HepG2 (cell line): ENCODE measurements at regions not wholly inside any gene's neighbourhood (a gene's known extent, or its start where the extent isn't known, plus 50 kb on each side); places are given as distances from the start of the nearest gene placed in this dataset.

Experiments
- ATAC-seq: fragments of 200-7000 bp; cut with Tn5 transposase; 3 replicates; pipeline ENCODE4 v1.9.1; 2020; ENCODE audit warnings: mild to moderate bottlenecking, moderate library complexity
- BruUV-seq: library from RNA; stranded (reverse); fragments of 400-500 nt; replicated peaks from 2 replicates; lab custom pipeline; 2021; lab: Mats Ljungman, UMichigan
- CTCF ChIA-PET: fragments of 300-600 bp; formaldehyde crosslinking; extraction: SDS; loops from one replicate; lab custom pipeline; 2021; ENCODE audit warnings: low total read pairs, inconsistent platforms, low intra/inter-chr PET ratio; lab: Yijun Ruan, JAX
- POLR2A ChIA-PET: fragments of 350-600 bp; sonication (Branson Sonifier 250); formaldehyde crosslinking; loops from one replicate; lab custom pipeline; 2020; ENCODE audit warnings: antibody characterized with exemption, inconsistent platforms; lab: Yijun Ruan, JAX
- DNase-seq: peaks from one replicate; pipeline ENCODE4 v3.0.0-alpha.2; 2015; ENCODE audit warnings: low spot score
- FAIRE-seq: peaks from 3 replicates; lab custom pipeline; 2011; peaks lifted over from hg19 to GRCh38; lab: Jason Lieb, UNC
- H2AFZ ChIP-seq: one replicate; pipeline ENCODE4 v1.6.1; 2011; ENCODE audit warnings: low read length, inconsistent platforms
- H3K27ac ChIP-seq: fragments of 300-600 bp; 3 replicates; pipeline ENCODE4 v1.8.0; 2011; ENCODE audit warnings: mixed run types, mild to moderate bottlenecking, mixed read lengths, low read length, inconsistent platforms; ENCODE audit not compliant: insufficient read depth; ENCODE audit errors: extremely low read length
- H3K27me3 ChIP-seq, 2 experiments: fragments of 200-600 bp in 1 of 2; 2 replicates in 1 of 2; 3 replicates in 1 of 2; pipeline versions ENCODE4 v1.6.0 to v1.8.0; 2011; ENCODE audit warnings: low read length in 2 of 2, mild to moderate bottlenecking in 2 of 2, moderate library complexity in 2 of 2, inconsistent platforms in 1 of 2; ENCODE audit not compliant: insufficient read depth in 2 of 2, control insufficient read depth in 1 of 2
- H3K36me3 ChIP-seq, 2 experiments: fragments of 200-600 bp in 1 of 2; replicated peaks in 1 of 2; 2 replicates in 1 of 2; 3 replicates in 1 of 2; pipeline versions ENCODE4 v1.5.1 to v1.8.0; 2011; ENCODE audit warnings: low read length in 2 of 2, inconsistent platforms in 1 of 2; ENCODE audit not compliant: insufficient read depth in 2 of 2, control insufficient read depth in 1 of 2
- H3K4me1 ChIP-seq: 2 replicates; pipeline ENCODE4 v1.5.1; 2012; ENCODE audit warnings: low read length, inconsistent platforms; ENCODE audit not compliant: insufficient read depth
- H3K4me2 ChIP-seq: 2 replicates; pipeline ENCODE4 v1.6.0; 2011; ENCODE audit warnings: low read depth, low read length, inconsistent platforms
- H3K4me3 ChIP-seq, 3 experiments: fragments of 200-600 bp in 1 of 3; sonication (generic), shearing (Covaris generic) in 1 of 3; replicated peaks in 1 of 3; 2 replicates each; pipeline ENCODE4 v1.5.1; 2011 to 2016; ENCODE audit warnings: low read length in 3 of 3, inconsistent platforms in 2 of 3, low read depth in 2 of 3, mild to moderate bottlenecking in 2 of 3, control low read depth in 1 of 3, mixed read lengths in 1 of 3; ENCODE audit not compliant: insufficient read depth in 1 of 3
- H3K79me2 ChIP-seq: one replicate; pipeline ENCODE4 v1.6.1; 2011; ENCODE audit warnings: low read length, inconsistent platforms; ENCODE audit not compliant: insufficient read depth
- H3K9ac ChIP-seq: 2 replicates; pipeline ENCODE4 v1.6.0; 2011; ENCODE audit warnings: mild to moderate bottlenecking, low read depth, low read length, inconsistent platforms; ENCODE audit not compliant: insufficient read depth
- H3K9me3 ChIP-seq: 2 replicates; pipeline ENCODE4 v1.5.1; 2012; ENCODE audit warnings: mild to moderate bottlenecking, low read length
- H4K20me1 ChIP-seq: 2 replicates; pipeline ENCODE4 v1.6.0; 2011; ENCODE audit warnings: inconsistent platforms, mild to moderate bottlenecking, low read length, moderate library complexity; ENCODE audit not compliant: insufficient read depth
- HMGXB3 ChIP-seq: sonication (generic); formaldehyde crosslinking; IDR thresholded peaks from 2 replicates; pipeline ENCODE4 v1.4.0; 2020; ENCODE audit warnings: missing genetic modification reagents, borderline replicate concordance
- HNF4G ChIP-seq, 2 experiments: sonication (generic) in 1 of 2; formaldehyde crosslinking in 1 of 2; IDR thresholded peaks; 2 replicates each; pipeline versions ENCODE4 v1.4.0 to v1.6.1; 2011 to 2020; ENCODE audit warnings: borderline replicate concordance in 2 of 2, low read depth in 2 of 2, mild to moderate bottlenecking in 2 of 2, low read length in 1 of 2, missing genetic modification reagents in 1 of 2, moderate library complexity in 1 of 2
- HOXA7 ChIP-seq: sonication (generic); formaldehyde crosslinking; IDR thresholded peaks from 2 replicates; pipeline ENCODE4 v1.8.1; 2022; ENCODE audit warnings: mild to moderate bottlenecking, missing genetic modification reagents, moderate library complexity
- RAD21 ChIP-seq: fragments of 450-650 bp; formaldehyde crosslinking; IDR thresholded peaks from 2 replicates; pipeline ENCODE4 v1.5.0; 2020; ENCODE audit warnings: mild to moderate bottlenecking
- SOX5 ChIP-seq: IDR thresholded peaks from 2 replicates; pipeline ENCODE4 v1.6.1; 2016; ENCODE audit warnings: borderline replicate concordance
- THAP7 ChIP-seq: sonication (generic); formaldehyde crosslinking; IDR thresholded peaks from 2 replicates; pipeline ENCODE4 v1.8.1; 2023; ENCODE audit warnings: mild to moderate bottlenecking, missing genetic modification reagents
- ZBTB14 ChIP-seq: sonication (generic); formaldehyde crosslinking; IDR thresholded peaks from 2 replicates; pipeline ENCODE4 v1.4.0; 2020; ENCODE audit warnings: missing genetic modification reagents
- ZNF407 ChIP-seq: sonication (generic); formaldehyde crosslinking; IDR thresholded peaks from one replicate; pipeline ENCODE4 v1.5.1; 2020; ENCODE audit warnings: mild to moderate bottlenecking, missing genetic modification reagents; ENCODE audit errors: not compliant biosample characterization
- WGBS: methylation state at CpG from one replicate; pipeline ENCODE4 v1.1.6; 2017; ENCODE audit warnings: low lambda C conversion rate; 5-methylcytosine and 5-hydroxymethylcytosine counted together
- in situ Hi-C: cut with HindIII; loops from 2 replicates; pipeline ENCODE4 v1.10.0; 2017; ENCODE audit warnings: low pct_unique_long_range_greater_than_20kb; ENCODE audit not compliant: extremely low pct_ligation_motif_present
- intact Hi-C: fragments of 100-400 bp; cut with micrococcal nuclease; formaldehyde crosslinking; loops from one replicate; pipeline ENCODE4 v1.10.0; 2022; ENCODE audit not compliant: unreplicated experiment

GRCh38 chr10:2252096-2252495 lies 514.8 kb upstream of the ADARB2 start:
- H2AFZ ChIP-seq = no peak overlapping the region
- in situ Hi-C loops (no loop called here), intact Hi-C loops (no loop called here)
- 16% methylated on average over 6 of the region's 6 CpGs for WGBS
- H3K9me3 ChIP-seq = no peaks in the 10 kb centered on the region
- ChIA-PET POLR2A (no interaction called here), CTCF (no interaction called here)
- H3K4me2 ChIP-seq = no peak overlapping the region
- ATAC-seq = no peak
- no peak overlapping the region for H3K9ac ChIP-seq
- H3K27me3 ChIP-seq = no peaks in the 10 kb centered on the region; a peak in 1 of 5 replicates
- DNase-seq = no peak
- no peaks in the 10 kb centered on the region for H4K20me1 ChIP-seq
- no TSS peak for BruUV-seq
- no peak for FAIRE-seq
- no peak overlapping the region for H3K27ac ChIP-seq
- no peaks in the 10 kb centered on the region for H3K36me3 ChIP-seq
- no peaks in the 10 kb centered on the region for H3K4me1 ChIP-seq
- H3K79me2 ChIP-seq = no peaks in the 10 kb centered on the region
- no peak overlapping the region for H3K4me3 ChIP-seq
- TF ChIP-seq SOX5 (CRISPR knock-in tag) = no peak
- no peak for TF ChIP-seq HOXA7 (CRISPR knock-in tag)
- TF ChIP-seq THAP7 (CRISPR knock-in tag) = no peak
- TF ChIP-seq HNF4G (IDR thresholded peaks at IDR 0.05; ENCODE audit: borderline replicate concordance, low read depth, low read length) = no peak
- no peak for TF ChIP-seq HNF4G (CRISPR knock-in tag; IDR thresholded peaks at IDR 0.05; ENCODE audit: borderline replicate concordance, low read depth)
- no peak for TF ChIP-seq HMGXB3 (CRISPR knock-in tag)
- TF ChIP-seq ZBTB14 (CRISPR knock-in tag) = no peak
- no peak for TF ChIP-seq RAD21
- no peak for TF ChIP-seq ZNF407 (CRISPR knock-in tag)
